ENCODE measurements at regions not wholly inside any gene's neighbourhood (a gene's known extent, or its start where the extent isn't known, plus 50 kb on each side); places are given as distances from the start of the nearest gene placed in this dataset.
A peak's percentile ranks its signal among the peaks of the same experiment; 100 is the strongest.

- no peak overlapping the region for H3K4me3 Mint-ChIP-seq (ENCODE audit: unreplicated experiment)
- FAIRE-seq (no peak), DNase-seq (ENCODE audit: low read depth) (peak; percentile 1)
- H3K4me1 ChIP-seq (ENCODE audit: insufficient read depth, low read length): no peaks in the 10 kb centered on the region
- H3K79me2 ChIP-seq (ENCODE audit: insufficient read depth, low read length): no peaks in the 10 kb centered on the region
- H3K9ac ChIP-seq (ENCODE audit: low read length): no peak overlapping the region
- H3K27me3 Mint-ChIP-seq (ENCODE audit: low read depth, unreplicated experiment): no peaks in the 10 kb centered on the region
- no peak overlapping the region for H3K27ac Mint-ChIP-seq (ENCODE audit: unreplicated experiment)
- no peaks in the 10 kb centered on the region for H3K36me3 ChIP-seq (ENCODE audit: insufficient read depth, low read length)
- no peaks in the 10 kb centered on the region for H4K20me1 ChIP-seq (ENCODE audit: insufficient read depth, low read length)
- no peaks in the 10 kb centered on the region for H3K36me3 Mint-ChIP-seq (ENCODE audit: low read depth, unreplicated experiment)
- no peaks in the 10 kb centered on the region for H3K9me3 Mint-ChIP-seq (ENCODE audit: unreplicated experiment)
- no peak overlapping the region for H3K4me3 ChIP-seq (ENCODE audit: insufficient read depth, low read depth, low read length)
- H3K27ac ChIP-seq (ENCODE audit: low read depth, low read length): no peak overlapping the region
- no peak overlapping the region for H2AFZ ChIP-seq (ENCODE audit: low read depth, low read length)
- no peaks in the 10 kb centered on the region for H3K27me3 ChIP-seq (ENCODE audit: insufficient read depth, low read length)
- H3K4me1 Mint-ChIP-seq (ENCODE audit: low read depth, unreplicated experiment): no peaks in the 10 kb centered on the region
- no peak overlapping the region for H3K4me2 ChIP-seq (ENCODE audit: low read length)
- no peak for TF ChIP-seq EZH2 (IDR thresholded peaks at IDR 0.05; ENCODE audit: insufficient read depth, low read length)
- no peak for TF ChIP-seq CTCF (IDR thresholded peaks at IDR 0.05; ENCODE audit: insufficient read depth, low read depth, low read length)
- H3K9me3 ChIP-seq (ENCODE audit: insufficient read depth, low read depth, low read length): no peaks in the 10 kb centered on the region
These were observed 232.7 kb downstream of the SEC23A start for GRCh38 chr14:38870296-38870836.

GRCh38 chr14:38868399-38869290 lies 234.4 kb downstream of the SEC23A start:
- FAIRE-seq (no peak), DNase-seq (ENCODE audit: low read depth) (no peak)
- no peaks in the 10 kb centered on the region for H3K27me3 Mint-ChIP-seq (ENCODE audit: low read depth, unreplicated experiment)
- H3K27ac Mint-ChIP-seq (ENCODE audit: unreplicated experiment): no peak overlapping the region
- no peaks in the 10 kb centered on the region for H3K36me3 Mint-ChIP-seq (ENCODE audit: low read depth, unreplicated experiment)
- no peak overlapping the region for H3K4me3 Mint-ChIP-seq (ENCODE audit: unreplicated experiment)
- Histone ChIP-seq H3K36me3 (ENCODE audit: insufficient read depth, low read length) (no peaks in the 10 kb centered on the region), H3K4me2 (ENCODE audit: low read length) (no peak overlapping the region), H2AFZ (ENCODE audit: low read depth, low read length) (no peak overlapping the region), H3K9me3 (ENCODE audit: insufficient read depth, low read depth, low read length) (no peaks in the 10 kb centered on the region), H3K9ac (ENCODE audit: low read length) (no peak overlapping the region), H3K27ac (ENCODE audit: low read depth, low read length) (no peak overlapping the region), H4K20me1 (ENCODE audit: insufficient read depth, low read length) (no peaks in the 10 kb centered on the region), H3K4me3 (ENCODE audit: insufficient read depth, low read depth, low read length) (no peak overlapping the region), H3K79me2 (ENCODE audit: insufficient read depth, low read length) (no peaks in the 10 kb centered on the region), H3K4me1 (ENCODE audit: insufficient read depth, low read length) (no peaks in the 10 kb centered on the region), H3K27me3 (ENCODE audit: insufficient read depth, low read length) (no peaks in the 10 kb centered on the region)
- H3K9me3 Mint-ChIP-seq (ENCODE audit: unreplicated experiment): peaks cover 6% of the 10 kb centered on the region
- H3K4me1 Mint-ChIP-seq (ENCODE audit: low read depth, unreplicated experiment): no peaks in the 10 kb centered on the region
- TF ChIP-seq EZH2 (IDR thresholded peaks at IDR 0.05; ENCODE audit: insufficient read depth, low read length): no peak
- no peak for TF ChIP-seq CTCF (IDR thresholded peaks at IDR 0.05; ENCODE audit: insufficient read depth, low read depth, low read length)
